Parathyroid adenoma (tissue), 2 donors: ENCODE measurements at regions not wholly inside any gene's neighbourhood (a gene's known extent, or its start where the extent isn't known, plus 50 kb on each side); places are given as distances from the start of the nearest gene placed in this dataset.

Experiments
- H2AFZ ChIP-seq: fragments of 300-600 bp; sonication (generic); one replicate; pipeline ENCODE4 v1.7.0; 2017; ENCODE audit warnings: antibody characterized with exemption, mild to moderate bottlenecking
- H3K27ac ChIP-seq: fragments of 300-600 bp; sonication (generic); one replicate; pipeline ENCODE4 v1.7.0; 2017
- H3K27me3 ChIP-seq: fragments of 300-600 bp; sonication (generic); one replicate; pipeline ENCODE4 v1.7.0; 2017; ENCODE audit warnings: low read length; ENCODE audit not compliant: control insufficient read depth, insufficient read depth
- H3K36me3 ChIP-seq: fragments of 300-600 bp; sonication (generic); one replicate; pipeline ENCODE4 v1.7.0; 2017; ENCODE audit warnings: low read length; ENCODE audit not compliant: control insufficient read depth, insufficient read depth
- H3K4me1 ChIP-seq: fragments of 300-600 bp; sonication (generic); one replicate; pipeline ENCODE4 v1.7.0; 2017; ENCODE audit warnings: control low read depth
- H3K4me2 ChIP-seq: fragments of 300-600 bp; sonication (generic); one replicate; pipeline ENCODE4 v1.7.0; 2017; ENCODE audit warnings: low read length
- H3K4me3 ChIP-seq: fragments of 300-600 bp; sonication (generic); one replicate; pipeline ENCODE4 v1.7.0; 2017; ENCODE audit warnings: low read depth, low read length
- H3K79me2 ChIP-seq: fragments of 300-600 bp; sonication (generic); one replicate; pipeline ENCODE4 v1.7.0; 2017; ENCODE audit warnings: control low read depth
- H3K9ac ChIP-seq: fragments of 300-600 bp; sonication (generic); one replicate; pipeline ENCODE4 v1.7.0; 2017; ENCODE audit warnings: mild to moderate bottlenecking
- H3K9me3 ChIP-seq: fragments of 300-600 bp; sonication (generic); one replicate; pipeline ENCODE4 v1.7.0; 2017; ENCODE audit warnings: low read length; ENCODE audit not compliant: control insufficient read depth
- TF ChIP-seq, protein P1 (sequence below): fragments of 300-600 bp; sonication (generic); IDR thresholded peaks from one replicate; pipeline ENCODE4 v1.7.0; 2017; ENCODE audit warnings: antibody characterized with exemption, mild to moderate bottlenecking
- donor health status: primary hyperparathyroidism.

DNA sequence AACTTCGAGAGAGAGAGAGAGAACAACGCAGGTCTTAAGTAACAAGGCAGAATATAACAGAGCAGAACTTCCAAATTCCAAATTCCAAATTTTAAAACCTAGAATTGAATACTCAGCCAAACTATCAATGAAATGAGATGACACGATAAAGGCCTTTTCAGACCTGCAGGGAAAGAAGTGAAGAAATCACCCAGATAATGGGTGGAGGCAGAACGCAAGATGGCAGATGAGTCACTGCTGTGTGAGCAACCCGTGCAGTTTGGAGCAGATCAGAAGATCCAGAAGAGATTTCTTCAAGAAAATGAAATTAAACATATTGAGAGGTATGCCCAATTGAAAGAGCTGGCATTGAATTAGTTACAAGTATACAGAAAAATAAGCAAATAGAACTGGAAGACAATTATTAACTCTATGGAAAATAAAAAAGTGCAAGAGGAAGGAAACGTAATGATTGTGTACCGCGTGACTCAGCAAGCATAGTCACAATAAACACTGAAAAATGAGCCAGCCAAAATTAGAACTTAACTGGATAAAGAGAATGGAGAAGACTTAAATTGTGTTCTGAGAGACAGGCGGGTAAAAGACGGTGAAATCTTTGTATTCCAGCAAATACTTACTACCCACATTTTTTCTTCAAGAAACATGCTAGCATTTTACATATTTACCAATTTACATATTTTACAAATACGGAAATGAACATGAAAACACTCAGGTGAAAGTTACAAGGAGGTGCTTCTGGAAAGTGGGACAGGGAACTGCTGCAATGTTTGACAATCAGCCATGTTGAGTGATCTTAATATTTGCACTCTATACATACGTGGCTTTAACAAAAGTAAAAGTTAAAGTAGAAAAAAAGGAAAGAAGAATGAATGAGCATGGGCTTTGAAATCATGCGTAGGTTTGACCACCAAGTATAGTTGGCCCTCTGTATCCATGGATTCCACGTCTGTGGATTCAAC, 87.9 kb upstream of the CDYL start:
- Histone ChIP-seq H3K79me2 (no peaks in the 10 kb centered on the region), H3K4me1 (no peaks in the 10 kb centered on the region), H3K9ac (no peak overlapping the region), H2AFZ (no peak overlapping the region), H3K9me3 (no peaks in the 10 kb centered on the region), H3K36me3 (peaks cover 2% of the 10 kb centered on the region), H3K27me3 (no peaks in the 10 kb centered on the region), H3K27ac (no peak overlapping the region), H3K4me3 (no peak overlapping the region), H3K4me2 (no peak overlapping the region)
- TF ChIP-seq, protein P1, sequence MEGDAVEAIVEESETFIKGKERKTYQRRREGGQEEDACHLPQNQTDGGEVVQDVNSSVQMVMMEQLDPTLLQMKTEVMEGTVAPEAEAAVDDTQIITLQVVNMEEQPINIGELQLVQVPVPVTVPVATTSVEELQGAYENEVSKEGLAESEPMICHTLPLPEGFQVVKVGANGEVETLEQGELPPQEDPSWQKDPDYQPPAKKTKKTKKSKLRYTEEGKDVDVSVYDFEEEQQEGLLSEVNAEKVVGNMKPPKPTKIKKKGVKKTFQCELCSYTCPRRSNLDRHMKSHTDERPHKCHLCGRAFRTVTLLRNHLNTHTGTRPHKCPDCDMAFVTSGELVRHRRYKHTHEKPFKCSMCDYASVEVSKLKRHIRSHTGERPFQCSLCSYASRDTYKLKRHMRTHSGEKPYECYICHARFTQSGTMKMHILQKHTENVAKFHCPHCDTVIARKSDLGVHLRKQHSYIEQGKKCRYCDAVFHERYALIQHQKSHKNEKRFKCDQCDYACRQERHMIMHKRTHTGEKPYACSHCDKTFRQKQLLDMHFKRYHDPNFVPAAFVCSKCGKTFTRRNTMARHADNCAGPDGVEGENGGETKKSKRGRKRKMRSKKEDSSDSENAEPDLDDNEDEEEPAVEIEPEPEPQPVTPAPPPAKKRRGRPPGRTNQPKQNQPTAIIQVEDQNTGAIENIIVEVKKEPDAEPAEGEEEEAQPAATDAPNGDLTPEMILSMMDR = no peak

DNA sequence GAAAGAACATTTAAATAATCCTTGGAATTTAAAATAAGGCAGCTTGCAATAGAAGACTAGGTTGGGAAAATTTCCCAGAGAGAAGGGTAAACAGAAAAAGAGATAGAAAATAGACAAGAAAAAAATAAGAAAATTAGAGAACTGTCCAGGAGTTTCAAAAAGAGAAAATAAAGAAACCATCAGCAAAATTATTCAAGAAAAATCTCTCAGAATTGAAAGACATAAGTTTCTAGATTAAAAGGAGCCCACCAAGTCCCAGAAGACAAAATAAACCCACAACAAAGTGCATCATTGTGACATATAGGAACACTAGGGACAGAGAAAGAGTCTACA, 88.6 kb upstream of the CDYL start:
- no peak overlapping the region for H3K4me2 ChIP-seq
- H3K79me2 ChIP-seq = no peaks in the 10 kb centered on the region
- H3K9ac ChIP-seq = no peak overlapping the region
- no peak overlapping the region for H2AFZ ChIP-seq
- H3K27ac ChIP-seq = no peak overlapping the region
- no peak overlapping the region for H3K4me3 ChIP-seq
- H3K36me3 ChIP-seq = peaks cover under 1% of the 10 kb centered on the region
- no peaks in the 10 kb centered on the region for H3K9me3 ChIP-seq
- TF ChIP-seq, protein P1 = no peak
- H3K27me3 ChIP-seq = no peaks in the 10 kb centered on the region
- no peaks in the 10 kb centered on the region for H3K4me1 ChIP-seq

DNA sequence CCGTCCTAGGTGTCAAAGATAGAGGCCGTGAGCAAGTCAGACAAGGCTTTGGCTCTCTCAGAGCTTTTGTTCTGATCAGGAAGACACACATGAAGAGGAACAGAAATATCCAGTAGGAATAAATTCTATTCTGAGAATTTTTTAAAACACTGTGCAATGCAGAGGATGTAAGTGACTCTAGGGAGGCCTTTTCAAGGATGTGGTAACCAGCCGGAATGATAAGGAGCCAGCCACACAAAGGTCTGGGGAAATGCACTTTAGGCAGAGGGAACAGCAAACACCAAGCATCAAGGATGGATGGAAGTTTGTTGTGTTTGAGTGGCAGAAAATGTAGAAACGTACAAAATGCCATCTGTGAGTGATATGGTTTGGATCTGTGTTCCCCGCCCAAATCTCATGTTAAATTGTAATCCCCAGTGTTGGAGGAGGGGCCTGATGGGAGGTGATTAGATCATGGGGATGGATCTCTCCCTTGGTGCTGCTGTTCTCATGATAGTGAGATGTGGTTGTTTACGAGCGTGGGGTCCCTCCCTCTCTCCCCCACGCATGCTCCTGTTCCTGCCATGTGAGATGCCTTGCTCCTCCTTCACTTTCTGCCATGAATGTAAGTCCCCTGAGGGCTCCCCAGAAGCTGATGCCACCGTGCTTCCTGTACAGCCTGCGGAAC, 93.6 kb upstream of the CDYL start:
- Histone ChIP-seq H3K9me3 (no peaks in the 10 kb centered on the region), H3K27me3 (no peaks in the 10 kb centered on the region), H3K27ac (no peak overlapping the region), H3K4me3 (no peak overlapping the region), H3K4me1 (no peaks in the 10 kb centered on the region), H2AFZ (no peak overlapping the region), H3K36me3 (no peaks in the 10 kb centered on the region), H3K79me2 (no peaks in the 10 kb centered on the region), H3K9ac (no peak overlapping the region), H3K4me2 (no peak overlapping the region)
- TF ChIP-seq, protein P1 = no peak

DNA sequence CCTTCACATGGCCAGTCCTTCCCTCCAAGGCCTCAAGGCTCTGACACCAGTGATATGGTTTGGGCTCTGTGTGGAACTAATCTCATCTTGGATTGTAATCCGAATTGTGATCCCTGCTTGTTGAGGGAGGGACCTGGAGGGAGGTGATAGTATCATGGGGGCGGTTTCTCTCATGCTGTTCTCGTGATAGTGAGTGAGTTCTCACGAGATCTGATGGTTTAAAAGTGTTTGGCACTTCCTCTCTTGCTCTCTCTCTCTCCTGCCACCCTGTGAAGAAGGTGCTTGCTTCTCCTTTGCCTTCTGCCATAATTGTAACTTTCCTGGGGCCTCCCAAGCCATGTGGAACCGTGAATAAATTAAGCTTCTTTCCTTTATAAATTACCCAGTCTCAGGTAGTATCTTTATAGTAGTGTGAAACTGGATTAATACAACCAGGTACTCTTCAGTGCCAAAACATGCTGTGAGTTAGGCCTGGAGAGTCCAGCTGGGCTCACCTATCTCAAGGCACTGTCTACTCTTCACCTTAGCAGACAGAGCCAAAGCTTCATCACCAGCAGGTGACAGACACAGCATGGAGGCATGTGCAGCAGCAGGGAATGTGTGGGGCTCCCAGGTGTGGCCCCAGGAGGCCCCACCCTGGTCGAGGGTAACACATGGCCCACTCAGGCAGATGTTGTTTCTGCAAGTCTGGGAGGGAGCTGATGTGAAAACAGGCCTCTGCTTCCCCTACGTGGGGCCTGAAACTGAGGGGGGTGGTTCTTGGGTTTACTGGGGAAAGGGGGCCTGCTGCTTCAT, 97.5 kb upstream of the CDYL start:
- Histone ChIP-seq H3K4me3 (no peak overlapping the region), H2AFZ (no peak overlapping the region), H3K4me1 (no peaks in the 10 kb centered on the region), H3K4me2 (no peak overlapping the region), H3K79me2 (no peaks in the 10 kb centered on the region), H3K27me3 (no peaks in the 10 kb centered on the region), H3K9ac (no peak overlapping the region), H3K27ac (no peak overlapping the region), H3K9me3 (no peaks in the 10 kb centered on the region), H3K36me3 (no peaks in the 10 kb centered on the region)
- TF ChIP-seq, protein P1 = no peak
